IPS-NIHi7 (cell line): ENCODE measurements at regions not wholly inside any gene's neighbourhood (a gene's known extent, or its start where the extent isn't known, plus 50 kb on each side); places are given as distances from the start of the nearest gene placed in this dataset.

Source experiments
- DNase-seq: peaks from one replicate; pipeline ENCODE4 v3.0.0; 2012; ENCODE audit warnings: mixed read lengths; ENCODE audit errors: extremely low spot score

DNA sequence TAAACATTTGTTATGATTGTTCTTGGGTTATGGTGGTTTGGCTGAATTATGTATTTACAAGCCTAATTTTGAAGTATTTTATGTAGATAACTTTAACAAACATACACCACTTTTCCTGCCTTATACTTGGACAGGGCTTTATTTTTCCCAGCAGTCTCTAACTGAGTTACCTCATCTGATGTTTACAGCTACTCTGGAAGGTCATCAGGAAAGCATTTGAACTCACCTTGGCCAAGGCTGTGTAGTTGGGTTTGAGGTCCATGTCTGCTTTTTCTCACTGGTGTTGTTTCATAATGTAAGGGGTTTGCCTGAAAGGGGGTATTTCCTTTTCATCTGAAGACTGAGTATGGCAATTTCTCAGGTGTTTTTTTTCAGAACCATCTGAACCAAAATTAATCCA is 193.5 kb downstream of the RWDD3 start:
- no peak for DNase-seq

DNA sequence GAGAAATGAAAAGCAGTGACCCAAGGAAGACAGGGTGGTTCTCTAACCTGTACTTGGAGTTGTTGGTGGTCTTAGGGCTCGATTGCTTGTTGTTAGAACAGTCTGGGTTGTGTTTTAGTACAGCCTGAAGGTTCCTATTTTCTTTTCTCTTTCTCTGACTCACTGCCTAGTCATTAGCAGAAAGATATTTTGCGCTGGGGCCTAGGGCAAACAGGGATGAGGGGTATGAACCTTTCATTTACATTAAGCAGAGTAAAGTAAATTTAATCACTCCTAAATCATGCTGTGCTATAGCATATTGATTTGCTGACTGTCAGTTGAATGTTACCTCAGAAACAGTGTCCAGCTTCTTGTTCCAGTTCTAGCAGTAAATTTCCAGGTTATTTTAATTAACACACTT is 197.2 kb downstream of the RWDD3 start:
- no peak for DNase-seq

DNA sequence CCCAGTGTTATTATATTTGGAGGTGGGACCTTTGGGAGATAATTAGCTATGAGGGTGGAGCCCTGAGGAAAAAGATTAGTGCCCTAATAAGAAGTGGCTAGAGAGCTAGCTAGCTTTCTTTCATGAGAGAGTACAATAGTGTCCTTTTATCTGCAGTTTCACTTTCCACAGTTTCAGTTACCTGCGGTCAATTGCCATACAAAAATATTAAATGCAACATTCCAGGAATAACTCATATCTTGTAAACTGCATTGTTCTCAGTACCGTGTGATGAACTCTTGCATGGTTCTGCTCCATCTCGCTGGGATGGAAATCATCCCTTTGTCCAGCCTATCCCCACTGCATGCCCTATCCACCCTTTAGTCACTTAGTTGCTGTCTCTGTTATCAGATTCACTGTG is 201.6 kb downstream of the RWDD3 start:
- DNase-seq, result no peak

DNA sequence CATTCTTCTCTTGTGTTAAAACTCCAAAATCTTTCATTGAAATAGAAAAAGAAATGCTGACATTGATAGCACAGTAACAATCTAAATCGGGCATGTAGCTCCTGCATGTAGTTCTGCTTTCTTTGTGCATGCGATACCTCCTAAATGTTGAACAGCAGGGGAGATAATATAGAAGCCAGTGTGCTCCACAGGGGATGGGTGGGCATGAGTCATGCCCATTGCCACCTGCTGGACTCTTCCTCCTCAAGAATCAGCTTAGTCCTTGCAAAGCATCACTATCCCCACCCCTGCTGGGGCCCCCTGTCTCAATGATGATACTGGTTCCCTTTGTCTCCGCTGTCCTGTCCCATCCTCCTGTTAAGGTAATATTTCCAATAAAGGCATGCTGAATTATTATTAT is 203.0 kb downstream of the RWDD3 start:
- DNase-seq, result no peak

DNA sequence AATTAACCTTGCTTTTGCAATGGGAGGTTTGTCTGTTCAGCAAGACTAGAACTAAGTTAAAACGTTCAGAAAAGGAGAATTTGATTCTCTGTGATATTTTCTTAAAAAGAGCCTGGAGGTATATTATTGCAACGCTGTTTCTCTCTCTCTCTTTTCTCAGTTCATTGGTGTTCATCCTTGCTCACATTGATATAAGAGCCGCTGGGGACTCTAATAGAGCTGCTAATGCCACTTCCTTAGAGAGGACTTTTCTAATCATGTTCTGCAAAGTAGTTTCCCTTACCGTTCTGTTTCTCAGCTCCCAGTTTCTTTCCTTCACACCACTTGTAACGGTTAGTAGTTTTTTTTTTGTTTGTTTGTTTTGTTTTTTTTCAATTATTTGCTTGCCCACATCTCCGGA is 203.8 kb downstream of the RWDD3 start:
- DNase-seq, result no peak

DNA sequence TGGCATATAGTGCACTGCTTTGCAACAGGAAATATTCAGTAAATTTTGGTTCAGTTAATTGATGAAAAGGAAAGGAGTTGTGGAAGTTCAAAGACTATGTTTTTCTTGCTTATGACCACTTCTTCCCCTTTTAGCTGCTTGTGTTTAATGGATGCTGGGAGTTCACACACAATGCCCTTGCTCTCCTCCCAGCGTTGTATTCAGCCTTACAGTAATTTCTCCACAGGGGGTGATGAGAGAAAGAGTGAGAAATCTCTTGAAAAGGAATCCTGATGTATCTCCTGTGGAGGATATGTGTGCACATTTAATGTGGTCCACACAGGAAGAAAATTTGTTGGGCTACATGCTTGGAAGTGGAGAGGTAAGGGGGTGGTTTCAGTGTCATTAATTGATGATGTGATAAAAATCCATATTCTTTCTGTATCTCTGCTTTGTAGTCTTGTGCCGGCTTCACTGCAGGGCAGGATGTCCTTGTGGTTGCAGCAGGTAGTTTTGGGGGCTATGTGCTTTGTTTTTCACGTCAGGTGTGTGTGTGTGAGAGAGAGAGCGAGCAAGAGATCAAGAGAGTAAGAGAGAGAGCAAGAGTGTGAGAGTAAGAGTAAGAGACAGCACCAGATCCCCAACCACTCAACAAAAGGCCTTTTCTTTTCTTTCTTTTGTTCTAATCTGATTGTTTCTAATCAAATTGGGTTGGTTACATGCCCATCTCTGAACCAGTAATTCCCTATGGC is 204.4 kb downstream of the RWDD3 start:
- DNase-seq, result no peak

DNA sequence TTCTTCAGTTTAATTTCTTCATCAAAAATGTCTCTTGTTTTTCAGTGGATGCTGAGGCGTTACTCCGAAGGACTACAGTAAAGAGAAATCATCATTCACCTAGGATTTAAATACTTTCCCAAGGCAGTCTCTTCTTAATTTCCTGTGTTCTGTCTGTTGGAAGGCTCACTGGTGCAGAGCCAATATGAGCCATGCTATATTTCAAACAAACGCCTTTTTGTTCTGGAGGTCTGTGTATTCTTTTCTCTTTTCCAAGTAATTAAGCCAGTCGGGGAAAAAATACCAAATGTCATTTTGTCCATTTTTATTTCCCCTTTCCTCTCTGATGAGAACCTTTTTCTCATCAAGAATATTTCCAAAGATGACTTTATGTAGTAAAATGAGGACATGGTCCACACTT is 206.5 kb downstream of the RWDD3 start:
- no peak for DNase-seq

DNA sequence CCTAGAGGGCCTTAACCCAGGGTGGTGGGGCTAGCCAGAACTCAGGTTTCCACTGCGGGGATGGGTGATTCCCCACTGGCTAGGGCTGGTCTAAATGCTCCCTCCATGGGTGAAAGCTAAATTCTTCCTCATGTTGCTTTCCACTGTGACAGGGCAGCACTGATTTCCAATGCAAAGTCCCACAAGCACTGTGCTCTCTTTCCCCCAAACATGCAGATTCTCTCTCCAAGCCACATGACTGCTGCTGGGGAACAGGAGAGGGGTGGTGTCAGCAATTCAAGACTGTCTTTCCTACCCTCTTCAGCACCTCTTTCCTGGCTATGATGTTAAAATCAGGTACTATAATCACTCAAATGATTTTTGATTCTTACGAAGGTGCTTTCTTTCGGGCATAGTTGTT is 215.5 kb downstream of the RWDD3 start:
- no peak for DNase-seq

DNA sequence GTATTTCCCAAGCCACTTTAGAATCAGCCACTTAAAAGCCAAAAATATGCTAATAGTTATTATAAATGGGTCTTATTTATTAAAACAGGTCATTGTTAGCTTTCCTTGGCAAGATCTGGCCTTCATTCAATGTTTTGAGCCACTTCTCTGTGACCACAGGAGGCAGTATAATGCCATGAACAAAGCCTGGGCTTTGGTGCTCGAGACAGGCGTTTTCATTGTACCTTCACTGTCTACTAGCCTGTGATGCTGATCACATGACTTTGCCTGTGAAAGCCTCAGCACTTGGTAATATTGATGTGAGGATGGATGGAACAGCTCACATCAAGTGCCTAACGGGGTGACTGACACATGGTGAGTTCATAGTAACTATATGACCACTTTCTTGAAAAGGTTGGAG is 217.0 kb downstream of the RWDD3 start:
- peak; percentile 51 for DNase-seq

DNA sequence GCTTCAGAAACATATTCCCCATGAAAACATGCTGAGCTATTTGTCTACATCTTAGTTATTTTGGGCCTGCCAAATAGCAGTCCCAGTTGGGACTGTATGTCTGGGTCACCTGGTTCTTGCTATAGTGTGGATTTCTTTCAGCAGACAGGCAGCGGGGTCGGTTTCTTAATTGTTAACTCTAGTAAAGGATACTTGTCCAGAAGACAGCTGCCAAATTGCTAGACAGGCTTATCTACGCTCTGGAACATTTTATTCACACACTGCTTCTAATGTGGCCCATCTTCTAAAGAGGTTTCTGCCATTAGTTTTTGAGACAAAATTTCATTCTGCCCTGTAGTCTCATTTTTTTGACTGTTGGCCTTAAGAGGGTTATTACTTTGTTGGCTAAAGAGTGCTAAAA is 217.9 kb downstream of the RWDD3 start:
- DNase-seq, result no peak

DNA sequence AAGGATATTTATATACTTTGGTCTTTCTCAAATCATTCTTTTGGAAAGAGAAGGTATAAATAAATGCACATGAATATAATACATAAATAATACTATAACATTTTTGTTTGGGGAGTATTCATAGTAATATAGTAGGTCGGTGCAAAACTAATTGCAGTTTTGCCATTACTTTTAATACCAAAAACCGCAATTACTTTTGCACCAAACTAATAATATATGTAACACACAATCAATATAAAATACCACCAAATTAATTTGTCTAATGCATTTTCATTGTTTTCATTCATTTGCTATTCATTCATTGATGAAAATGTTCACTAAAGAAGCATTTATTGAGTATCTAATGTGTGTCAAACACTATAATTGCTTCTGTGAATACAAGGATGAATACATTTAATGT is 219.0 kb downstream of the RWDD3 start:
- no peak for DNase-seq

DNA sequence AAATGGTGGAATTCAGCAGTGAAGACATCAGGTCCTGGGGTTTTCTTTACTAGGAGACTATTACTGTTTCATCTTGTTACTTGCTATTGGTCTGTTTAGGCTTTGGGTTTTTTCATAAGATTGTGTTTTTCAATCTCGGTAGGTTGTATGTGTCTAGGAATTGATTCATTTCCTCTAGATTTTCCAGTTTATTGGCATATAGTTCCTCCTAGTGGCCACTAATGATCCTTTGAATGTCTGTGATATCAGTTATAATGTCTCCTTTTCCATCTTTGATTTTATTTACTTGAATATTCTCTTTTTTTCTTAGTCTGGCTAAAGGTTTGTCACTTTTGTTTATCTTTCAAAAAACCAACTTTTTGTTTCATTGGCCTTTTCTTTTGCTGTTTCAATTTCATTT is 233.0 kb downstream of the RWDD3 start:
- DNase-seq, result no peak

DNA sequence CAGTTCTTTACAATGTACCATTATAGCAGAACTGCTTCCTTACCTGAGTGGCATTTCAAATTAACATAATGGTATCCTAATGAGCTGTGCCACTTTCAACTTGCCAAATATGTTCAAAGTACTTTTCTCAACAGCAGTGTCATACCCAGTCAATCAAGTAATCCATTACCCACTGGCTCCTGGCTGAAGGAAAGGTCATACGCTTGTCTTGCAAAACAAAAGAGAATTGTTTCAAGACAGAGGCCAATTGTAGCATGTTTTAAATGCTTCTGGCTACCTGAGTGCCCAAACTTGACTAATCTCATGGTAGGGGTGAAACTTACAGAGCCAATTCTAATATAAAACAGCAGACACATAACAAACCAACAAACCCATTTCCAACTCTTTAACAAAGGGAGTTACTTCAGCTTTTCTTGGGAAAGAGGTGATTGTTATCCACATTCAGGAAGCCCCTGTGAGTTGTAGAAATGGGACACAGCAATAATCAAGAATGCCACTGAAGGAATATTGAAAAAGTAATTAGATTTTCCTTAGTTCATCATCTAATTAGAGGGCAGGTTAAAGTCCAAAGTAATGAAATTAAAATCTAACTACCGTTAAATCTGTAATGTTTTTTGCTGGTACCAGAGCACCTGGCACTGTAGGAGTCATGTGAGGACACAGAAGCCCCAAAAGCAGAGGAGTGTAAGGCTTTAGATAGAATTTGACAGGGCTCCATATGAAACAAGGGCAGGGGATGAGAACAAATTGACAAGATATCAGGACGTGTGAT is 241.9 kb downstream of the RWDD3 start:
- DNase-seq, result no peak

DNA sequence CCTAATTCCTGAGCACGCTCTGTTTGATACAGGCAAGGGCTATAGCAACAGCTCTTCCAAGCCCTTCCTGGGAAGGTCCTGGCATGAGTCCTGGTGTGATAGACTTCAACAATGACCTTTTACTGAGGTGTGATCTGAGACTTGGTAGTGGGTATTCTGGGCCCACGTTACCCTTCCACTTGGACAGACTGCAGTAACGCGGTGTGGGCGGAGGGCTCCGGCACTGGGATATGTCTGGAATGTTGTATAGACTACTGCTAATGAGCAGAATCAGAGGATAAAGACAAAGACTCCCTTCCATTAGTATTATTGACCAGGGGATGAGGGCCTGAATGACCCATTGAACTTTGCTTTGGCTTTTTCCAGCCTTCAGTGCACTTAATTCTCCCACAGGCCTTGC is 262.3 kb downstream of the RWDD3 start:
- no peak for DNase-seq

DNA sequence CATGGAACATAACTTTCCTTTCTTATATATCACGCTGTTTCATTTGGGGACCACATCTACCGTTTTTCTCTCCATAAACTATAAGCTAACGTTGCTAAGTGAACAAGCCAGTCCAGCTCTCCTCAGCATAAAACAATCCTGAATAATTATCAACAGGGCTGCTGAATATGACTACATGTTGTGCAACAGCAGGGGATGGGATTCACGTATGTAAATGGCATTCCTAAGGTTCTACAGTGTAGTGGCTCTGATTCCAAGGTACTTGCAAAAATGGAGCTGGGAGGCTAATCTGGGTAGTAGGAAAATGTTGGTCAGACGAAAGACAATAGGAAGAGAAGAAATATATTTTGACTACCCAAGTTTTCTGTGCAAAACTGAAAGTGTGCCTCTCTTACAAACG is 262.8 kb downstream of the RWDD3 start:
- DNase-seq, result no peak

DNA sequence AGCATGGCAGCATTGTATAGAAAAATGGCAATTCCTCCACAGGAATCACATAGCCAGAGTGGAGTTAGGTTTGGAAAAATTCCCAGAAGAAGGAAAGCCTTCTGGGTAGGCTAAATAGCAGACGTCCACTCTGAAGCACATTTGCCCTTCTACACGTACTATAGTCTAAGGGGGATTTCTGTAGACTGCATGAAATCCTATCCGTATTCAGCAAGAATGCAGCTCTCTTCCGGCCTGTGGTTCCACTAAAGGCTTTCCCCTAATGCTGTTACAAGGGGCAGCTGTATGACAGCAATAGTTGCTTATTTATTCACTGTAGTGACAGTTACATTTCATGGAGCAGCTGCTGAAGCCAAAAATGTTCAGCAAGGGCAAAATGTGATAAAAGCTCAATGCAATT is 263.6 kb downstream of the RWDD3 start:
- DNase-seq, result no peak

DNA sequence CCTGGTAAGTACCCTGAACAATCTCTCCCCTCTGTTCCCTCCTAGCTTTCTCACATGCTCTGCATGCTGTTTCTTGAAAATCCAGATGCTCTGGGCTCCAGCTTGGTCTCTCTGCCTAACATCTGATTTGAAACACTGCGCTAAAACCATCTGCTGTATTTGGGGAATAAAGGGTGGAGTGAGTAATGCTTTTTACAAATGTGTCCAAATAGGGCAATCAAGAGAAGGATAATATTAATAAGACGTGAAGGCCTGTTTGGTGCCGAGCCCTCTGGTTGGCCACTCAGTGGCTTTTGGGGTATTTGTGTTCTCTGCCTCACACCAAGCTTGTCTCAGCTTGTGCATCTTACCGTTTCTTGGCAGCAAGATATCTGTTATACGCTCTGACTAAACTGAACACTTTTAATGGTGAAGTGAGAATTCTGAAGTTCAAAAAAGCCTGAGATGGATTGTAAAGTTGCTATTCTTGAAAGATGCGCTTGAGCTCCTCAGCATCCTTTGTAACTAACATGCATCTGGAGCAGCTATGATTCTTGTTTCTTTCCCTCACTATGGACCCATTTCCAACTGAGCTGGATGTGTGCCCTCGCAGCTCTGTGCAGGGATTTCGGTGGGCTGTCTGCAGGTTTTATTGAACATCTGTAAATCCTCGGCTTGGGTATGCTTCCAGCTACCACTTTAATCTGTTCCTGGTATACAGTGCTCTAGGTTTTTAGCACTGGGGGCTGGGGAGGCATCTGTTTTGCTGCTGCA is 269.4 kb downstream of the RWDD3 start:
- no peak for DNase-seq

DNA sequence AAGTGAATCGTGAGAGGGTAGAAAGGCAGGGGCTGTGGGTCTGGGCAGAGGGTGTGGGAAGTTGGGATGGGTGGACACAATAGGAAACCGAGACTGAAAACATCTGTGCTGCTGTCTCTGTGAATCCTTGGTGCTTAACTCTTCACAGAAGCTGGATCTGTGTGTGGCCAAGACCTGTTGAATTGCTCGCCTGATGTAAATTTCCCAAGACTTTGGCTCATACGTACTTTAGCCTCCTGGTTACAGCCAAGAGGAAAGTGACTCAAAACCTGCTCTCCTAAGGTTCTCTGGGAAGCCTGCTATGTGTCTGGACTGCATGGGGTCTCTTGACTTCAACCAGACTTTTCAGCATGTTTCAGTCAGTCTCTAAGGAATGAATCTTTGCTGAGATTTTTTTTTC is 270.3 kb downstream of the RWDD3 start:
- DNase-seq, result no peak

DNA sequence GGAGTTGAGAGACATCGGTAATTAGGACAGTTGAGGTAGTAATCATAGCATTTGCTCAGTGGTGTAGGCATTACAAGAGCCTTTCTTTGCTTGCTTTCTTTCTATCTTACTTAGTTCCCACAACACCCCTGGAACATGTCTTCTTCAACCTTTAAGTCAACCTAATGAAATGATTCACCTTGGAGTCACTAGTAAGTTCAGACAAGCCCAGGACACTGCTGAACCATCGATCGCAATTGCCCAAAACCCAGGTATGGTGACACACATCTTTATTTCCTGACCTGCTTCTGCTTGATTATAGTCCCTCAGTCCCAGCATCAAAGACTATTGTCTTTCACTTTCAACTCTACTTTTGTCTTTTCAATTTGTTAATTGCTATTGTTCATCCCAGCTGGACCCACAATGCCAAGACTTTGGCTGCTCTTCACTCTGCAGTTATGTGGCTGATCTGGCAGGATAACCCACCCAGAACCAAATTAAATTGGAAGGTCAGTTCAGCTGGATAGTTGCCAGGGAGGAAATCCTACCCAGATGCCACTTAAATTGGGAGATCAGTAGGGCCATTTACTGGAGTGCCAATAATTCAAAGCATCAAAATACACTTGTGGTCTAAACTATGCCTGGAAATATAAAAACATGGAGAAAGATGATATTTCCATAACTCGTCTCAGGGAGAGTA is 272.9 kb downstream of the RWDD3 start:
- no peak for DNase-seq

DNA sequence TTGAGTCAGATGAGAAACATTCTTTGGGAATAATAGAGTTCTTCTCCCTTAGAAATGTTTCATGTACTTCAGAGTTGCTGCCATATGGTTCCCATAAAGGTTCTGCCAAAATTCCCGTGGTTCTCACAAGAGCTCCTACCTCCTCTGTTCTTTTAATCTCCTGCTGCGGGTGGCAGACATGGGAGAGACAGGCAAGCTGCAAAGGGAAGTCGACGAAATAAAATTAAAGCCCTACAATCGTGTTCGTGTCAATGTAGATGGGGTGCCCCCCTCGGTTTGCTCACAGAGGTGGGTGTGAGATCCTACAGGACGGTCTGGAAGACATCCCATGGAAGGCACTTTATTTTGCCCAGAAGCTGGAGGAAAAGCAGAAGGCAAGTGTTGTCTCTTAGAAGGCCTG is 276.0 kb downstream of the RWDD3 start:
- DNase-seq, result peak; percentile 10

DNA sequence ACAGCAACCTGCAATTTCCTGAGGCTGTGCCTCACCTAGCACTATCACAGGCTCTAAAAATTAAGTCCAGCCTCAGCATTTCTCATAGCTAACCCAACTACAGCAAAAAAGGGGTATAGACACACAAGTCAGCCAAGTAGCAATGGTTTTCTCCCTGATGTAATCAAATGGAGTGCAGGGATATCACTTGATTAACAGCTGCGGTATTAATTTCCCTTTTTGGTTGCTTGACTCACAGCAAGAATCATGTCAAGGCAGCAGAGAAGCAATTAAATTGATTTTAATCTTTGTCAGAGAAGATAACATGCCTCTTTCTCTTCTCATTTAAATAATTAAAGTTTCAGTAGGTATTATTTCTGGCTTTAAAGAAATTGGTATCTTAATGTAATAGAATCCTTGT is 278.9 kb downstream of the RWDD3 start:
- DNase-seq, result no peak

DNA sequence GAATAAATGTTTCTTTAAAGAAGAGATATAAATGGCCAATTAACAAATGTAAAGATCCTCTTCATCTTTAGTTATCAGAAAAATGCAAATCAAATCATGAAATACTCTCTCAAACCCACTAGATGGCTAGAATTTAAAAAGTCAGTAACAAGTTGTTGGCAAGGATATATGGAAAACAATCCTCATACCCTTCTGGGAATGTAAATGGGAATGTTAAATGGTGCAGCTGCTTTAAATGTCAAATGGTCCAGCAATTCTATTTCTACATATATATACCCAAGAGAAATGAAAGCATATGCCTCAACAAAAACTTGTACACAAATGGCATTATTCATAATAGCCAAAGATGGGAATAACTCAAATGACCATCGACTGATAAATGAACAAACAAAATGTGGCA is 283.5 kb downstream of the RWDD3 start:
- no peak for DNase-seq
